ENCODE measurements at regions not wholly inside any gene's neighbourhood (a gene's known extent, or its start where the extent isn't known, plus 50 kb on each side); places are given as distances from the start of the nearest gene placed in this dataset.

DNA sequence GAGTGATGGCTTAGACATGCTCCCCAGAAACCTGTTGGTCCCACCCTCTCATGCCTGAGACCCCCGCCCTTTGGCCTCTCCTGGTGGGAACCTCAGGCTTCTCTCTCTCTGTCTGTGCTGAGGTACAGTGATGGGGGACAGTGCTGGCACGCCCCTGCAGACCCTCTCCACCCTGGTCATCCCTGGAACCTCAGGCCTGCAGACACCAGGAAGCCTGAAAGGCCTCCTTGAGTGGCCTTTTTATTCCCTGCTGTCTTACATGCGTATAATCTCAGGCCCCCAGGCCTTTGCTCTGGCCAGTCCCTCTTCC is 78.5 kb upstream of the MAFB start (continued):
- TF ChIP-seq DDX20 (tag; IDR thresholded peaks at IDR 0.05; ENCODE audit: low read depth) = no peak
- no peak for TF ChIP-seq SMARCC2 (IDR thresholded peaks at IDR 0.05; ENCODE audit: low read depth)
- TF ChIP-seq ZNF347 (CRISPR knock-in tag; IDR thresholded peaks at IDR 0.05; ENCODE audit: low read depth) = no peak
- no peak for TF ChIP-seq DNMT1 (IDR thresholded peaks at IDR 0.05)
- TF ChIP-seq, protein P1, sequence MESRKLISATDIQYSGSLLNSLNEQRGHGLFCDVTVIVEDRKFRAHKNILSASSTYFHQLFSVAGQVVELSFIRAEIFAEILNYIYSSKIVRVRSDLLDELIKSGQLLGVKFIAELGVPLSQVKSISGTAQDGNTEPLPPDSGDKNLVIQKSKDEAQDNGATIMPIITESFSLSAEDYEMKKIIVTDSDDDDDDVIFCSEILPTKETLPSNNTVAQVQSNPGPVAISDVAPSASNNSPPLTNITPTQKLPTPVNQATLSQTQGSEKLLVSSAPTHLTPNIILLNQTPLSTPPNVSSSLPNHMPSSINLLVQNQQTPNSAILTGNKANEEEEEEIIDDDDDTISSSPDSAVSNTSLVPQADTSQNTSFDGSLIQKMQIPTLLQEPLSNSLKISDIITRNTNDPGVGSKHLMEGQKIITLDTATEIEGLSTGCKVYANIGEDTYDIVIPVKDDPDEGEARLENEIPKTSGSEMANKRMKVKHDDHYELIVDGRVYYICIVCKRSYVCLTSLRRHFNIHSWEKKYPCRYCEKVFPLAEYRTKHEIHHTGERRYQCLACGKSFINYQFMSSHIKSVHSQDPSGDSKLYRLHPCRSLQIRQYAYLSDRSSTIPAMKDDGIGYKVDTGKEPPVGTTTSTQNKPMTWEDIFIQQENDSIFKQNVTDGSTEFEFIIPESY (CRISPR knock-in tag; IDR thresholded peaks at IDR 0.05) = no peak

DNA sequence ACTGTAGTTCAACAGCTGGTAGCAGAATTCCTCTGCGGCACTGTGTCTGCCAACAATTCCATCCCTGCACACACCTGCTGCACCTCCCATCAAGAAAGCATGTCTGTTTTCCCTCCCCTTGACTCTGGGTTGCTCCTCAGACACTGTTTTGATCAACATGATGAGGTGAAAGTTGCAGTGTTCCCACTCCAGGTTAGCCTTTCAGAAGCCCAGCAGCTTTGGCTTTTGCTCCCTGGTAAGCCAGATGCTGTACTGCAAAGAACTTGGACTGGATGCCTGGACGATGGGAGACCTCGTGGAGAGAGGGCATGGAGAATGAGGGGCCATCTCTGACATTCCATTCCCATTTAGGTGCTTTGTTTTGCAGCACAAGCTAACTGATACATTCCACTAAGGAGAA is 79.1 kb upstream of the MAFB start:
- DNase-seq (ENCODE audit: extremely low read depth in 1 of 4, low spot score in 3 of 4) (no peak), FAIRE-seq (no peak)
- BruUV-seq (replicated peaks) = no TSS peak

More for the DNA sequence above, 79.1 kb upstream of the MAFB start:
- Histone ChIP-seq H2AFZ (ENCODE audit: low read depth, low read length) (no peak overlapping the region), H4K20me1 (replicated peaks; ENCODE audit: control insufficient read depth, insufficient read depth, low read length) (no peaks in the 10 kb centered on the region), H3K9ac (ENCODE audit: insufficient read depth in 1 of 2, low read depth in 2 of 2, low read length in 2 of 2) (no peak overlapping the region), H3K9me3 (replicated peaks; ENCODE audit: control insufficient read depth, insufficient read depth, low read depth, low read length) (no peaks in the 10 kb centered on the region), H3K36me3 (ENCODE audit: control insufficient read depth, insufficient read depth, low read length) (no peaks in the 10 kb centered on the region), H3K4me1 (replicated peaks in 1 of 2; ENCODE audit: control insufficient read depth in 2 of 2, insufficient read depth in 2 of 2, low read length in 2 of 2) (no peaks in the 10 kb centered on the region), H3K79me2 (ENCODE audit: control insufficient read depth, insufficient read depth, low read length) (no peaks in the 10 kb centered on the region), H3K4me2 (ENCODE audit: insufficient read depth, low read length) (no peak overlapping the region), H3K9me1 (ENCODE audit: control insufficient read depth, insufficient read depth, low read length) (no peaks in the 10 kb centered on the region), H3K4me3 (no peak overlapping the region), H3K27ac (ENCODE audit: extremely low read depth, low read depth, low read length) (no peak overlapping the region), H3K27me3 (ENCODE audit: control insufficient read depth in 2 of 2, insufficient read depth in 2 of 2, low read length in 2 of 2) (peaks cover 4 to 5% of the 10 kb centered on the region in 2 experiments; a peak in 3 of 5 replicates)
- no peak for ATAC-seq
- intact Hi-C loops (cut with micrococcal nuclease) (no loop called here), in situ Hi-C loops (cut with MboI) (no loop called here)
- CTCF ChIA-PET (ENCODE audit: low intra/inter-chr PET ratio) = no interaction called here
- 3% methylated on average over 3 of the region's 3 CpGs for WGBS (ENCODE audit: insufficient coverage, low coverage, missing lambda C conversion rate)
- TF ChIP-seq KLF10 (CRISPR knock-in tag; IDR thresholded peaks at IDR 0.05) (no peak), TSC22D4 (tag; IDR thresholded peaks at IDR 0.05) (no peak), HDAC1 (IDR thresholded peaks at IDR 0.05) (no peak), CC2D1A (IDR thresholded peaks at IDR 0.05) (no peak), MTA2 (IDR thresholded peaks at IDR 0.05; ENCODE audit: low read depth) (no peak)
- TF ChIP-seq, protein P2, sequence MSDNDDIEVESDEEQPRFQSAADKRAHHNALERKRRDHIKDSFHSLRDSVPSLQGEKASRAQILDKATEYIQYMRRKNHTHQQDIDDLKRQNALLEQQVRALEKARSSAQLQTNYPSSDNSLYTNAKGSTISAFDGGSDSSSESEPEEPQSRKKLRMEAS (CRISPR knock-in tag; IDR thresholded peaks at IDR 0.05) = no peak
- POLR2A ChIA-PET = interaction anchor here (0.6 kb wide), 1 partner anchor 291 kb away, joined by 4 read pairs; no protein-coding TSS in a partner anchor

All from K562 (cell line).